ENCODE measurements at regions not wholly inside any gene's neighbourhood (a gene's known extent, or its start where the extent isn't known, plus 50 kb on each side); places are given as distances from the start of the nearest gene placed in this dataset.
A peak's percentile ranks its signal among the peaks of the same experiment; 100 is the strongest.

- TF ChIP-seq, protein P1, sequence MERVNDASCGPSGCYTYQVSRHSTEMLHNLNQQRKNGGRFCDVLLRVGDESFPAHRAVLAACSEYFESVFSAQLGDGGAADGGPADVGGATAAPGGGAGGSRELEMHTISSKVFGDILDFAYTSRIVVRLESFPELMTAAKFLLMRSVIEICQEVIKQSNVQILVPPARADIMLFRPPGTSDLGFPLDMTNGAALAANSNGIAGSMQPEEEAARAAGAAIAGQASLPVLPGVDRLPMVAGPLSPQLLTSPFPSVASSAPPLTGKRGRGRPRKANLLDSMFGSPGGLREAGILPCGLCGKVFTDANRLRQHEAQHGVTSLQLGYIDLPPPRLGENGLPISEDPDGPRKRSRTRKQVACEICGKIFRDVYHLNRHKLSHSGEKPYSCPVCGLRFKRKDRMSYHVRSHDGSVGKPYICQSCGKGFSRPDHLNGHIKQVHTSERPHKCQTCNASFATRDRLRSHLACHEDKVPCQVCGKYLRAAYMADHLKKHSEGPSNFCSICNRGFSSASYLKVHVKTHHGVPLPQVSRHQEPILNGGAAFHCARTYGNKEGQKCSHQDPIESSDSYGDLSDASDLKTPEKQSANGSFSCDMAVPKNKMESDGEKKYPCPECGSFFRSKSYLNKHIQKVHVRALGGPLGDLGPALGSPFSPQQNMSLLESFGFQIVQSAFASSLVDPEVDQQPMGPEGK (CRISPR knock-in tag; IDR thresholded peaks at IDR 0.05; ENCODE audit: borderline replicate concordance) = no peak
- TF ChIP-seq GLIS3 (CRISPR knock-in tag; IDR thresholded peaks at IDR 0.05) = no peak
- TF ChIP-seq TCF4 (CRISPR knock-in tag; IDR thresholded peaks at IDR 0.05; ENCODE audit: borderline replicate concordance) = no peak
- ATAC-seq = no peak; the same call in 2 of the 3 replicates
These were observed 116.9 kb upstream of the MPDZ start for GRCh38 chr9:13396418-13396817.

GRCh38 chr9:13395156-13395555 is 115.7 kb upstream of the MPDZ start:
- ATAC-seq = peak; percentile 39; the same call in 2 of the 3 replicates
- TF ChIP-seq GLIS3 (CRISPR knock-in tag; IDR thresholded peaks at IDR 0.05) (no peak), TCF4 (CRISPR knock-in tag; IDR thresholded peaks at IDR 0.05; ENCODE audit: borderline replicate concordance) (no peak), ARNTL (CRISPR knock-in tag; IDR thresholded peaks at IDR 0.05; ENCODE audit: borderline replicate concordance, low read depth) (no peak), ZNF565 (CRISPR knock-in tag; conservative IDR thresholded peaks at IDR 0.05; ENCODE audit: low read depth) (no peak), ISL1 (CRISPR knock-in tag; IDR thresholded peaks at IDR 0.05) (no peak), ZFP3 (CRISPR knock-in tag; IDR thresholded peaks at IDR 0.05) (no peak)
- TF ChIP-seq, protein P2, sequence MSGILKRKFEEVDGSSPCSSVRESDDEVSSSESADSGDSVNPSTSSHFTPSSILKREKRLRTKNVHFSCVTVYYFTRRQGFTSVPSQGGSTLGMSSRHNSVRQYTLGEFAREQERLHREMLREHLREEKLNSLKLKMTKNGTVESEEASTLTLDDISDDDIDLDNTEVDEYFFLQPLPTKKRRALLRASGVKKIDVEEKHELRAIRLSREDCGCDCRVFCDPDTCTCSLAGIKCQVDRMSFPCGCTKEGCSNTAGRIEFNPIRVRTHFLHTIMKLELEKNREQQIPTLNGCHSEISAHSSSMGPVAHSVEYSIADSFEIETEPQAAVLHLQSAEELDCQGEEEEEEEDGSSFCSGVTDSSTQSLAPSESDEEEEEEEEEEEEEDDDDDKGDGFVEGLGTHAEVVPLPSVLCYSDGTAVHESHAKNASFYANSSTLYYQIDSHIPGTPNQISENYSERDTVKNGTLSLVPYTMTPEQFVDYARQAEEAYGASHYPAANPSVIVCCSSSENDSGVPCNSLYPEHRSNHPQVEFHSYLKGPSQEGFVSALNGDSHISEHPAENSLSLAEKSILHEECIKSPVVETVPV (CRISPR knock-in tag; IDR thresholded peaks at IDR 0.05) = no peak

- no peak for TF ChIP-seq ISL1 (CRISPR knock-in tag; IDR thresholded peaks at IDR 0.05)
- peak; percentile 24; the same call in 1 of the 2 replicates for TF ChIP-seq TOX (CRISPR knock-in tag; IDR thresholded peaks at IDR 0.05; ENCODE audit: borderline replicate concordance)
- ATAC-seq = peak; percentile 55
These were observed 108.7 kb upstream of the MPDZ start for GRCh38 chr9:13388157-13388556.

DNA sequence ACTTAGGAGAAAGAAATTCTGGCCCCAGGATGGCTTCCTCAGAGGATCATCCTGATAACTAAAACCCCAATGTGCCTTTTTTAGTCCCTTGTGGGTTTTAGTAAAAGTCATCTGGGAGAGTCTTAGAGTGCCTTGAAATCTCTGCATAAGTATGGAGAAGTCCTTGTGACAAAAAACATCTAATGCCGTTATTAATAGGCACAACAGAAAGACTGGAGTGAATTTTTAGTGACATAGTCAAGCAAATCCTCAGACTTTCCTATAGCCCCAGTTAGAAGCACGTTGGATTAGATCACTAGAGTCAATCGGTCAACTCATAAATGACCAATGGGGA is 108.2 kb upstream of the MPDZ start:
- ATAC-seq = peak; percentile 46
- TF ChIP-seq TCF4 (CRISPR knock-in tag; IDR thresholded peaks at IDR 0.05; ENCODE audit: borderline replicate concordance) (no peak), ZFP30 (CRISPR knock-in tag; IDR thresholded peaks at IDR 0.05) (no peak), GLIS3 (CRISPR knock-in tag; IDR thresholded peaks at IDR 0.05) (no peak), PPARA (CRISPR knock-in tag; IDR thresholded peaks at IDR 0.05; ENCODE audit: borderline replicate concordance) (no peak), OSR1 (CRISPR knock-in tag; IDR thresholded peaks at IDR 0.05) (no peak), TSHZ2 (CRISPR knock-in tag; IDR thresholded peaks at IDR 0.05) (no peak), ARNTL (CRISPR knock-in tag; IDR thresholded peaks at IDR 0.05; ENCODE audit: borderline replicate concordance, low read depth) (no peak)
- TF ChIP-seq, protein P2 (CRISPR knock-in tag; IDR thresholded peaks at IDR 0.05) = no peak
- TF ChIP-seq, protein P3, sequence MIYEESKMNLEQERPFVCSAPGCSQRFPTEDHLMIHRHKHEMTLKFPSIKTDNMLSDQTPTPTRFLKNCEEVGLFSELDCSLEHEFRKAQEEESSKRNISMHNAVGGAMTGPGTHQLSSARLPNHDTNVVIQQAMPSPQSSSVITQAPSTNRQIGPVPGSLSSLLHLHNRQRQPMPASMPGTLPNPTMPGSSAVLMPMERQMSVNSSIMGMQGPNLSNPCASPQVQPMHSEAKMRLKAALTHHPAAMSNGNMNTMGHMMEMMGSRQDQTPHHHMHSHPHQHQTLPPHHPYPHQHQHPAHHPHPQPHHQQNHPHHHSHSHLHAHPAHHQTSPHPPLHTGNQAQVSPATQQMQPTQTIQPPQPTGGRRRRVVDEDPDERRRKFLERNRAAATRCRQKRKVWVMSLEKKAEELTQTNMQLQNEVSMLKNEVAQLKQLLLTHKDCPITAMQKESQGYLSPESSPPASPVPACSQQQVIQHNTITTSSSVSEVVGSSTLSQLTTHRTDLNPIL (CRISPR knock-in tag; IDR thresholded peaks at IDR 0.05; ENCODE audit: low read depth) = no peak

DNA sequence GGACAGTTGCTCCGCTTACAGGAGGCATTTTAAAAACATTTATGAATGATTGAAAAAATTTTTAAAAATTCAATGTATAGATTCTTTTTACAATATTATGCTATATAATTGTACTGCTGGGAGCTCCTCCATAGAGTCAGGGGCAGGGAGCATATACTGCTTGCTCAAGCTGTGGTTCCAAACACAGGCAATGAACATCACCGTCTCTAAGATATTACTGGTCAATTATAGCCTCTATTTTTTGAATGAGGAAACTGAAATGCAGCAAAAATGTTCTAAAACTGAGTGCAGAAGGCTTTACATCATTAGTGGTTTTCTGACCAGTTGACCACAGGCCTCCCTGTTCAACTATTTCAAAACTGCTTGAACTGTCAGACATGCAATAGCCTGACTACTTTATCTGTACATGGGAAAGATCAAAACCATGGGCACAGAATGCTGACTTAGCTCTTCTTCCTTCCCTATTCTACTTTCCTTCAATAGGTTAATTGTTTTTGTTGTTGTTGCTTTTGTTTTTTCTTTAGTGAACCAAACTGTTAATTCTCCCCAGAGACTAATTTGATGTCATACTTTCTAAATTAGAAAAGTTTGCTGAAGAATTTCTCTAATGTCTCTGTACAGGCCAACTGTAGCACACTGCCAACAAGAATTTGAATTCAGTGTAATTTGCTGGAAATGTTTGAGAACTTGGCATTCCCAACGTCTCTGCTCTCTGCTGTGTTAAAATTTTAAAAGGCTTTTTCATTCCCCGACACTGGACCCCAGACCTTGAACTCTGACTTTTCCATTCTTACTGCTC is 107.6 kb upstream of the MPDZ start:
- ATAC-seq = peak; percentile 72
- no peak for TF ChIP-seq SNAI2 (CRISPR knock-in tag; IDR thresholded peaks at IDR 0.05)
- TF ChIP-seq ZFP30 (CRISPR knock-in tag; IDR thresholded peaks at IDR 0.05) = no peak
- TF ChIP-seq ISL1 (CRISPR knock-in tag; IDR thresholded peaks at IDR 0.05) = no peak
- no peak for TF ChIP-seq OSR1 (CRISPR knock-in tag; IDR thresholded peaks at IDR 0.05)
- no peak for TF ChIP-seq BACH2 (CRISPR knock-in tag; IDR thresholded peaks at IDR 0.05; ENCODE audit: borderline replicate concordance)
- no peak for TF ChIP-seq PPARA (CRISPR knock-in tag; IDR thresholded peaks at IDR 0.05; ENCODE audit: borderline replicate concordance)
- no peak for TF ChIP-seq ZNF8 (CRISPR knock-in tag; IDR thresholded peaks at IDR 0.05)
- TF ChIP-seq, protein P2 (CRISPR knock-in tag; IDR thresholded peaks at IDR 0.05) = no peak
- TF ChIP-seq, protein P4, sequence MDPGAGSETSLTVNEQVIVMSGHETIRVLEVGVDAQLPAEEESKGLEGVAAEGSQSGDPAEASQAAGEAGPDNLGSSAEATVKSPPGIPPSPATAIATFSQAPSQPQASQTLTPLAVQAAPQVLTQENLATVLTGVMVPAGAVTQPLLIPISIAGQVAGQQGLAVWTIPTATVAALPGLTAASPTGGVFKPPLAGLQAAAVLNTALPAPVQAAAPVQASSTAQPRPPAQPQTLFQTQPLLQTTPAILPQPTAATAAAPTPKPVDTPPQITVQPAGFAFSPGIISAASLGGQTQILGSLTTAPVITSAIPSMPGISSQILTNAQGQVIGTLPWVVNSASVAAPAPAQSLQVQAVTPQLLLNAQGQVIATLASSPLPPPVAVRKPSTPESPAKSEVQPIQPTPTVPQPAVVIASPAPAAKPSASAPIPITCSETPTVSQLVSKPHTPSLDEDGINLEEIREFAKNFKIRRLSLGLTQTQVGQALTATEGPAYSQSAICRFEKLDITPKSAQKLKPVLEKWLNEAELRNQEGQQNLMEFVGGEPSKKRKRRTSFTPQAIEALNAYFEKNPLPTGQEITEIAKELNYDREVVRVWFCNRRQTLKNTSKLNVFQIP (CRISPR knock-in tag; IDR thresholded peaks at IDR 0.05; ENCODE audit: borderline replicate concordance, low read depth) = no peak
- TF ChIP-seq ARNTL (CRISPR knock-in tag; IDR thresholded peaks at IDR 0.05; ENCODE audit: borderline replicate concordance, low read depth) = no peak
- no peak for TF ChIP-seq ZNF565 (CRISPR knock-in tag; conservative IDR thresholded peaks at IDR 0.05; ENCODE audit: low read depth)

All from SK-N-SH treated with all-trans-retinoic acid at 6 μM for 48 hours (cell line).